Ovary (tissue), 3 donors: ENCODE measurements at regions not wholly inside any gene's neighbourhood (a gene's known extent, or its start where the extent isn't known, plus 50 kb on each side); places are given as distances from the start of the nearest gene placed in this dataset.

Source experiments
- EP300 ChIP-seq: sonication (generic); formaldehyde crosslinking; IDR thresholded peaks from one replicate; pipeline ENCODE4 v1.6.1; 2017; ENCODE audit warnings: antibody characterized with exemption
- POLR2A ChIP-seq: fragments of 450-650 bp; IDR thresholded peaks from one replicate; pipeline ENCODE4 v1.6.1; 2017; ENCODE audit warnings: antibody characterized with exemption, mild to moderate bottlenecking, moderate library complexity
- TF ChIP-seq, protein P1 (sequence below), 3 donors: fragments of 450-650 bp in 2 of 3; fragments of 200-600 bp in 1 of 3; IDR thresholded peaks; one replicate each; pipeline versions ENCODE4 v1.5.1 to v1.8.0; 2016 to 2022; ENCODE audit warnings: antibody characterized with exemption in 3 of 3, mild to moderate bottlenecking in 1 of 3
- donor health status: DM: no; HTN: no; CAD: no.

DNA sequence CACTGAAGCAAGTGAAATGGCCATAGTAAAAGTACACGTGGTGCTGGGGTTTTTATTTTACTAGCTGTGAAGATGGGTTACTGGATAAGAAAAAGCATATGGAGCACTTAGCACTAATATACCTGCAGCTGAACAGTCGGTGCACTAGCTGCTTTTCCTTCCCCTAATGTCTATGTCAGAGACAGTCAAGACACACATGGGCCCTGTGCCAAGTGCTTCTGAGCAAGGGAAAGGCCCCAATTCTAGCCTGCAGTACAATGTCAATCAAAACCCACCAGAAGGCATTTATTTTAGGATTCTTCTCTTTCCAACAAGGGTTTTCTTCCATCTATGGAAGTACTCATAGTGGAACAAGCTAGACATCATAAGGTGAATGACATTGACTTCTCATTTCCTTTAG, 716.7 kb downstream of the CCSER2 start:
- TF ChIP-seq, protein P1, sequence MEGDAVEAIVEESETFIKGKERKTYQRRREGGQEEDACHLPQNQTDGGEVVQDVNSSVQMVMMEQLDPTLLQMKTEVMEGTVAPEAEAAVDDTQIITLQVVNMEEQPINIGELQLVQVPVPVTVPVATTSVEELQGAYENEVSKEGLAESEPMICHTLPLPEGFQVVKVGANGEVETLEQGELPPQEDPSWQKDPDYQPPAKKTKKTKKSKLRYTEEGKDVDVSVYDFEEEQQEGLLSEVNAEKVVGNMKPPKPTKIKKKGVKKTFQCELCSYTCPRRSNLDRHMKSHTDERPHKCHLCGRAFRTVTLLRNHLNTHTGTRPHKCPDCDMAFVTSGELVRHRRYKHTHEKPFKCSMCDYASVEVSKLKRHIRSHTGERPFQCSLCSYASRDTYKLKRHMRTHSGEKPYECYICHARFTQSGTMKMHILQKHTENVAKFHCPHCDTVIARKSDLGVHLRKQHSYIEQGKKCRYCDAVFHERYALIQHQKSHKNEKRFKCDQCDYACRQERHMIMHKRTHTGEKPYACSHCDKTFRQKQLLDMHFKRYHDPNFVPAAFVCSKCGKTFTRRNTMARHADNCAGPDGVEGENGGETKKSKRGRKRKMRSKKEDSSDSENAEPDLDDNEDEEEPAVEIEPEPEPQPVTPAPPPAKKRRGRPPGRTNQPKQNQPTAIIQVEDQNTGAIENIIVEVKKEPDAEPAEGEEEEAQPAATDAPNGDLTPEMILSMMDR (IDR thresholded peaks at IDR 0.05) = no peak
- TF ChIP-seq POLR2A = no peak
- TF ChIP-seq EP300 = no peak
